Transverse colon (tissue), 4 donors: ENCODE measurements at regions not wholly inside any gene's neighbourhood (a gene's known extent, or its start where the extent isn't known, plus 50 kb on each side); places are given as distances from the start of the nearest gene placed in this dataset.

ENCODE experiments used
- DNase-seq: peaks from one replicate; pipeline ENCODE4 v3.0.0-alpha.2; 2019
- H3K27ac ChIP-seq, 4 donors: fragments of 200-600 bp; sonication (generic); 2 replicates each; pipeline ENCODE4 v1.5.1; 2016 to 2018; ENCODE audit warnings: inconsistent platforms in 4 of 4
- H3K27me3 ChIP-seq: fragments of 200-600 bp; sonication (generic); 2 replicates; pipeline ENCODE4 v1.5.1; 2017; ENCODE audit warnings: inconsistent platforms
- H3K36me3 ChIP-seq, 4 donors: fragments of 200-600 bp; sonication (generic); 2 replicates each; pipeline ENCODE4 v1.5.1; 2017 to 2019; ENCODE audit warnings: inconsistent platforms in 4 of 4
- H3K4me1 ChIP-seq, 4 donors: fragments of 200-600 bp; sonication (generic); 2 replicates each; pipeline ENCODE4 v1.5.1; 2017 to 2020; ENCODE audit warnings: inconsistent platforms in 4 of 4
- H3K4me3 ChIP-seq, 4 donors: fragments of 200-600 bp; sonication (generic); 1 replicate in 1 of 4; 2 replicates in 3 of 4; pipeline versions ENCODE4 v1.5.1 to v1.6.1; 2017 to 2019; ENCODE audit warnings: inconsistent platforms in 4 of 4
- H3K9me3 ChIP-seq, 2 donors: fragments of 200-600 bp; sonication (generic); 2 replicates each; pipeline ENCODE4 v1.5.1; 2017 to 2019; ENCODE audit warnings: inconsistent platforms in 2 of 2
- CTCF ChIP-seq, 5 experiments: fragments of 200-600 bp in 3 of 5; fragments of 450-650 bp in 2 of 5; sonication (generic) in 3 of 5; IDR thresholded peaks; 1 replicate in 2 of 5; 2 replicates in 3 of 5; pipeline ENCODE4 v1.5.1; 2016 to 2017; ENCODE audit warnings: antibody characterized with exemption in 5 of 5, inconsistent platforms in 3 of 5, mild to moderate bottlenecking in 2 of 5, moderate library complexity in 1 of 5
- EP300 ChIP-seq: sonication (generic); formaldehyde crosslinking; IDR thresholded peaks from one replicate; pipeline ENCODE4 v1.6.1; 2017; ENCODE audit warnings: antibody characterized with exemption, low read depth
- POLR2A ChIP-seq: fragments of 450-650 bp; IDR thresholded peaks from one replicate; pipeline ENCODE4 v1.6.1; 2016; ENCODE audit warnings: antibody characterized with exemption, mild to moderate bottlenecking, moderate library complexity
- POLR2AphosphoS5 ChIP-seq, 3 donors: sonication (generic); formaldehyde crosslinking; IDR thresholded peaks; one replicate each; pipeline ENCODE4 v1.6.1; 2016; ENCODE audit warnings: antibody characterized with exemption in 3 of 3
- WGBS, 2 donors: methylation state at CpG; one replicate each; pipeline ENCODE4 v1.1.5; 2018; ENCODE audit warnings: low coverage in 1 of 2; 5-methylcytosine and 5-hydroxymethylcytosine counted together
- in situ Hi-C, 4 donors: fragments of 200-750 bp; cut with MboI; loops; one replicate each; pipeline versions ENCODE4 v1.15.0 to v1.15.1; 2017; ENCODE audit warnings: low sequenced_read_pairs in 3 of 4, low pct_ligation_motif_present in 1 of 4, low pct_unique_long_range_greater_than_20kb in 1 of 4
- intact Hi-C: fragments of 100-400 bp; cut with DNase I; formaldehyde crosslinking; loops from one replicate; pipeline ENCODE4 v1.15.1; 2023; ENCODE audit warnings: low total_unique reads

- 74 to 100% methylated on average over 2 to 7 of the region's 7 CpGs for WGBS, 2 donors
- H3K27ac ChIP-seq, result no peak overlapping the region
- H3K36me3 ChIP-seq, result no peaks in the 10 kb centered on the region
- in situ Hi-C loops (no loop called here), intact Hi-C loops (no loop called here)
- H3K27me3 ChIP-seq, result no peaks in the 10 kb centered on the region
- H3K9me3 ChIP-seq, result no peaks in the 10 kb centered on the region
- no peak for DNase-seq
- TF ChIP-seq POLR2A (no peak), POLR2AphosphoS5 (IDR thresholded peaks at IDR 0.05) (no peak), EP300 (no peak), CTCF (IDR thresholded peaks at IDR 0.05) (no peak)
- H3K4me3 ChIP-seq, result no peak overlapping the region
- H3K4me1 ChIP-seq, result no peaks in the 10 kb centered on the region
Observed at GRCh38 chr12:24416423-24417109, 467.1 kb upstream of the SOX5 start.

GRCh38 chr12:24415934-24416333, 466.5 kb upstream of the SOX5 start:
- in situ Hi-C loops (no loop called here), intact Hi-C loops (no loop called here)
- H3K4me3 ChIP-seq, result no peak overlapping the region
- no peak for TF ChIP-seq CTCF (IDR thresholded peaks at IDR 0.05)
- no peak for TF ChIP-seq POLR2AphosphoS5 (IDR thresholded peaks at IDR 0.05)
- TF ChIP-seq EP300, result no peak
- no peak for TF ChIP-seq POLR2A
- H3K36me3 ChIP-seq, result no peaks in the 10 kb centered on the region
- no peak for DNase-seq
- H3K27ac ChIP-seq, result no peak overlapping the region
- H3K4me1 ChIP-seq, result no peaks in the 10 kb centered on the region
- no peaks in the 10 kb centered on the region for H3K27me3 ChIP-seq
- H3K9me3 ChIP-seq, result no peaks in the 10 kb centered on the region
- WGBS, 2 donors, result 82 to 87% methylated on average over 3 to 6 of the region's 6 CpGs

DNA sequence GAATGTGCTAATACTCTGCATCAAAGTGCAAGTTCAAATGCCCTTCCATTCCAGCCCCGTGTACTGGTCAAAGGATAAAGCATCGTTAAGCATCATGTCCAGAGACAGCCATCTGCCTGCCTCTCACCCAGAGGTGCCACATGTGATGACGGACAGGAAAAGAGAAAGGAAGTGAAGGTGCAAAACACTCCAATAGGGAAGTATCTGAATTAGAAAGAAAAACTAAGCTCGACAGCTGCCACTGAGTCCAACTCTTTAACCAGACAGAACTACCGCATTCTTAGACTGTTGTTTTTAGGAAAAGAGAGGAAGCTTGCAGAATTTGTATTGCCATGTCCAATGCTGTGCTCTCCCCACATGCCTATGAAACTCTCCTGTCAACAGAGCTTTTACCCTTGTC, 465.0 kb upstream of the SOX5 start:
- intact Hi-C loops (no loop called here), in situ Hi-C loops (no loop called here)
- Histone ChIP-seq H3K36me3 (no peaks in the 10 kb centered on the region), H3K4me3 (no peak overlapping the region), H3K27ac (no peak overlapping the region), H3K27me3 (no peaks in the 10 kb centered on the region), H3K4me1 (no peaks in the 10 kb centered on the region), H3K9me3 (no peaks in the 10 kb centered on the region)
- no peak for TF ChIP-seq EP300
- no peak for TF ChIP-seq POLR2AphosphoS5 (IDR thresholded peaks at IDR 0.05)
- TF ChIP-seq CTCF (IDR thresholded peaks at IDR 0.05), result no peak
- no peak for TF ChIP-seq POLR2A
- DNase-seq, result no peak
- WGBS, 2 donors, result 42 to 64% methylated on average over 3 to 5 of the region's 5 CpGs

DNA sequence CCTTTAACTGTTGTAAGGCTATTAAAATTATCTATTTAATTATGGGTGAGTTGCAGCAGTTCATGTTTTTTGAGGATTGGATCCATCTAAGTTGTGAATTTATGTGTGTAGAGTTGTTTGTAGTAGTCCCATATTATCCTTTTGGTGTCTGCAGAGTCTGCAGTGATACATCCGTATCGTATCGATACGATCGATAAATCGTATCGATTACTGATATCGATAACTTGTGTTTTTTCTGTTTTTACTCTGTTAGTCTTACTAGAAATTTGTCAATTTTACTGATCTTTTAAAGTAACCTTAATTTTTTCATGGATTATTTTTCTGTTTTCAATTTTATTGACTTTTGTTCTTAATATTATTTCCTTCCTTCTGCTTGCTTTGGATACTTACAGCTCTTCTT, 462.5 kb upstream of the SOX5 start:
- TF ChIP-seq CTCF (IDR thresholded peaks at IDR 0.05) (no peak), POLR2AphosphoS5 (IDR thresholded peaks at IDR 0.05) (no peak), POLR2A (no peak), EP300 (no peak)
- intact Hi-C loops (no loop called here), in situ Hi-C loops (no loop called here)
- H3K36me3 ChIP-seq, result no peaks in the 10 kb centered on the region
- no peak overlapping the region for H3K27ac ChIP-seq
- no peak overlapping the region for H3K4me3 ChIP-seq
- no peaks in the 10 kb centered on the region for H3K4me1 ChIP-seq
- H3K27me3 ChIP-seq, result no peaks in the 10 kb centered on the region
- 97 to 98% methylated on average over 8 of the region's 8 CpGs for WGBS, 2 donors
- no peaks in the 10 kb centered on the region for H3K9me3 ChIP-seq
- DNase-seq, result no peak
